Activated T-cell treated with anti-CD3 and anti-CD28 coated beads, Interleukin-2, amount 50 U/mL, for 24 hours (primary cell): ENCODE measurements at regions not wholly inside any gene's neighbourhood (a gene's known extent, or its start where the extent isn't known, plus 50 kb on each side); places are given as distances from the start of the nearest gene placed in this dataset.
"Not testable (repeated sequence)": the region's sequence is repeated elsewhere in the genome, so short reads cannot be mapped to it uniquely, and the experiment has no call there.

Experiments
- DNase-seq: peaks from one replicate; pipeline ENCODE4 v3.0.0-alpha.2; 2020
- H3K27ac Mint-ChIP-seq: 2 replicates; pipeline ENCODE4 v1.8.0; 2020; ENCODE audit warnings: mild to moderate bottlenecking, mixed read lengths
- H3K27me3 Mint-ChIP-seq: 2 replicates; pipeline ENCODE4 v1.8.0; 2020; ENCODE audit warnings: mixed read lengths
- H3K36me3 Mint-ChIP-seq: 2 replicates; pipeline ENCODE4 v1.8.0; 2020; ENCODE audit warnings: low read depth, mixed read lengths
- H3K4me1 Mint-ChIP-seq: 2 replicates; pipeline ENCODE4 v1.8.0; 2020; ENCODE audit warnings: low read depth, mixed read lengths
- H3K4me3 Mint-ChIP-seq: 2 replicates; pipeline ENCODE4 v1.8.0; 2020; ENCODE audit warnings: mild to moderate bottlenecking, moderate library complexity, mixed read lengths
- H3K9me3 Mint-ChIP-seq: 2 replicates; pipeline ENCODE4 v1.8.0; 2020; ENCODE audit warnings: mixed read lengths

GRCh38 chr10:131027256-131027655 lies 284.3 kb downstream of the TCERG1L start:
- DNase-seq: no peak

GRCh38 chr10:131031346-131031745 lies 280.2 kb downstream of the TCERG1L start:
- no peak overlapping the region for H3K27ac Mint-ChIP-seq
- H3K4me3 Mint-ChIP-seq: no peak overlapping the region
- H3K4me1 Mint-ChIP-seq: no peaks in the 10 kb centered on the region
- H3K36me3 Mint-ChIP-seq: no peaks in the 10 kb centered on the region
- DNase-seq: no peak
- H3K9me3 Mint-ChIP-seq: no peaks in the 10 kb centered on the region
- no peaks in the 10 kb centered on the region for H3K27me3 Mint-ChIP-seq

More at GRCh38 chr10:131027256-131027655, 284.3 kb downstream of the TCERG1L start:
- Mint-ChIP-seq H3K36me3 (no peaks in the 10 kb centered on the region), H3K4me3 (no peak overlapping the region), H3K27ac (no peak overlapping the region), H3K4me1 (no peaks in the 10 kb centered on the region), H3K9me3 (no peaks in the 10 kb centered on the region), H3K27me3 (no peaks in the 10 kb centered on the region)

GRCh38 chr10:131032329-131033165 lies 279.0 kb downstream of the TCERG1L start:
- Mint-ChIP-seq H3K9me3 (no peaks in the 10 kb centered on the region), H3K27me3 (no peaks in the 10 kb centered on the region), H3K27ac (no peak overlapping the region), H3K4me1 (no peaks in the 10 kb centered on the region), H3K4me3 (no peak overlapping the region), H3K36me3 (no peaks in the 10 kb centered on the region)
- DNase-seq: no peak

GRCh38 chr10:131033166-131034085 lies 278.1 kb downstream of the TCERG1L start:
- no peak for DNase-seq
- H3K27ac Mint-ChIP-seq: no peak overlapping the region
- no peaks in the 10 kb centered on the region for H3K9me3 Mint-ChIP-seq
- no peaks in the 10 kb centered on the region for H3K27me3 Mint-ChIP-seq
- H3K36me3 Mint-ChIP-seq: no peaks in the 10 kb centered on the region
- H3K4me3 Mint-ChIP-seq: no peak overlapping the region
- no peaks in the 10 kb centered on the region for H3K4me1 Mint-ChIP-seq

- no peak overlapping the region for H3K27ac Mint-ChIP-seq
- no peak for DNase-seq
Measured at GRCh38 chr10:131034451-131034850, 277.1 kb downstream of the TCERG1L start.

GRCh38 chr10:131035779-131036178 lies 275.7 kb downstream of the TCERG1L start:
- Mint-ChIP-seq H3K9me3 (no peaks in the 10 kb centered on the region), H3K4me1 (no peaks in the 10 kb centered on the region), H3K27me3 (no peaks in the 10 kb centered on the region), H3K27ac (no peak overlapping the region), H3K36me3 (no peaks in the 10 kb centered on the region), H3K4me3 (no peak overlapping the region)
- no peak for DNase-seq

More at GRCh38 chr10:131034451-131034850, 277.1 kb downstream of the TCERG1L start:
- H3K36me3 Mint-ChIP-seq: no peaks in the 10 kb centered on the region
- no peak overlapping the region for H3K4me3 Mint-ChIP-seq
- H3K9me3 Mint-ChIP-seq: no peaks in the 10 kb centered on the region
- no peaks in the 10 kb centered on the region for H3K27me3 Mint-ChIP-seq
- H3K4me1 Mint-ChIP-seq: no peaks in the 10 kb centered on the region

- Mint-ChIP-seq H3K36me3 (no peaks in the 10 kb centered on the region), H3K27ac (no peak overlapping the region), H3K4me3 (no peak overlapping the region), H3K9me3 (no peaks in the 10 kb centered on the region), H3K27me3 (no peaks in the 10 kb centered on the region), H3K4me1 (no peaks in the 10 kb centered on the region)
- DNase-seq: no peak
Measured at GRCh38 chr10:131038056-131038455, 273.5 kb downstream of the TCERG1L start.

- H3K27me3 Mint-ChIP-seq: no peaks in the 10 kb centered on the region
- H3K4me3 Mint-ChIP-seq: no peak overlapping the region
- H3K36me3 Mint-ChIP-seq: no peaks in the 10 kb centered on the region
- no peaks in the 10 kb centered on the region for H3K4me1 Mint-ChIP-seq
- H3K9me3 Mint-ChIP-seq: no peaks in the 10 kb centered on the region
- H3K27ac Mint-ChIP-seq: no peak overlapping the region
- DNase-seq: no peak
Measured at GRCh38 chr10:131041031-131041430, 270.5 kb downstream of the TCERG1L start.

- no peaks in the 10 kb centered on the region for H3K27me3 Mint-ChIP-seq
- H3K4me1 Mint-ChIP-seq: no peaks in the 10 kb centered on the region
- no peak overlapping the region for H3K27ac Mint-ChIP-seq
- no peak overlapping the region for H3K4me3 Mint-ChIP-seq
- H3K36me3 Mint-ChIP-seq: no peaks in the 10 kb centered on the region
- no peaks in the 10 kb centered on the region for H3K9me3 Mint-ChIP-seq
- DNase-seq: no peak
Measured at GRCh38 chr10:131041441-131041840, 270.1 kb downstream of the TCERG1L start.

- H3K9me3 Mint-ChIP-seq, DNase-seq, H3K4me1 Mint-ChIP-seq, H3K36me3 Mint-ChIP-seq, H3K27me3 Mint-ChIP-seq, H3K4me3 Mint-ChIP-seq, H3K27ac Mint-ChIP-seq: not testable (repeated sequence)
Measured at GRCh38 chr10:131042015-131042414, 269.5 kb downstream of the TCERG1L start.
